HCT116 (cell line): ENCODE measurements at regions not wholly inside any gene's neighbourhood (a gene's known extent, or its start where the extent isn't known, plus 50 kb on each side); places are given as distances from the start of the nearest gene placed in this dataset.

Experiments used
- CTCF ChIP-seq, 3 experiments: fragments of 200-600 bp in 1 of 3; sonication (generic) in 1 of 3; IDR thresholded peaks in 2 of 3; conservative IDR thresholded peaks in 1 of 3; 2 replicates each; pipeline ENCODE4 v1.5.1; 2012 to 2017; ENCODE audit warnings: low read depth in 2 of 3, low read length in 2 of 3, antibody characterized with exemption in 1 of 3, borderline replicate concordance in 1 of 3, control low read depth in 1 of 3, mild to moderate bottlenecking in 1 of 3, mixed read lengths in 1 of 3, mixed run types in 1 of 3, moderate library complexity in 1 of 3; ENCODE audit not compliant: insufficient read depth in 1 of 3
- POLR2AphosphoS5 ChIP-seq: IDR thresholded peaks from 2 replicates; pipeline ENCODE4 v1.6.1; 2011; ENCODE audit warnings: mild to moderate bottlenecking, low read depth, low read length, moderate library complexity

- no peak for TF ChIP-seq POLR2AphosphoS5
- no peak for TF ChIP-seq CTCF (IDR thresholded peaks at IDR 0.05 in 2 of 3, conservative IDR thresholded peaks at IDR 0.05 in 1 of 3; ENCODE audit: borderline replicate concordance in 1 of 3, insufficient read depth in 1 of 3, low read depth in 2 of 3, low read length in 2 of 3)
Measured at GRCh38 chr13:111519041-111519440, 198.6 kb downstream of the TEX29 start.
